H1 (cell line): ENCODE measurements at regions not wholly inside any gene's neighbourhood (a gene's known extent, or its start where the extent isn't known, plus 50 kb on each side); places are given as distances from the start of the nearest gene placed in this dataset.

Experiments
- CTCF ChIA-PET: fragments of 300-600 bp; sonication (Branson Sonifier 250); formaldehyde crosslinking; loops from one replicate; lab custom pipeline; 2021; ENCODE audit not compliant: partially characterized antibody; lab: Charles Lee
- POLR2A ChIA-PET: fragments of 300-600 bp; sonication (Branson Sonifier 250); formaldehyde crosslinking; loops from one replicate; lab custom pipeline; 2021; ENCODE audit warnings: inconsistent platforms; ENCODE audit not compliant: partially characterized antibody; lab: Charles Lee
- DNase-seq, 2 experiments: peaks; one replicate each; pipeline versions ENCODE4 v3.0.0 to v3.0.0-alpha.2; 2010 to 2022; ENCODE audit warnings: low spot score in 2 of 2, low read depth in 1 of 2, mixed read lengths in 1 of 2
- FAIRE-seq: peaks from 2 replicates; lab custom pipeline; 2011; peaks lifted over from hg19 to GRCh38; lab: Jason Lieb, UNC
- H2AFZ ChIP-seq: 2 replicates; pipeline ENCODE4 v1.8.1; 2012; ENCODE audit warnings: low read length, inconsistent platforms
- H2AK5ac ChIP-seq: 2 replicates; pipeline ENCODE4 v1.6.1; 2013; ENCODE audit warnings: low read depth, low read length
- H2BK120ac ChIP-seq: replicated peaks from 2 replicates; pipeline ENCODE3; 2013; ENCODE audit warnings: low read depth, low read length, inconsistent platforms
- H2BK12ac ChIP-seq: 2 replicates; pipeline ENCODE4 v1.6.1; 2013; ENCODE audit warnings: low read depth, low read length
- H2BK15ac ChIP-seq: 2 replicates; pipeline ENCODE4 v1.6.1; 2013; ENCODE audit warnings: low read length
- H2BK20ac ChIP-seq: 2 replicates; pipeline ENCODE4 v1.6.1; 2013; ENCODE audit warnings: low read length
- H2BK5ac ChIP-seq: 2 replicates; pipeline ENCODE4 v1.6.1; 2013; ENCODE audit warnings: low read depth, low read length
- H3K14ac ChIP-seq: 2 replicates; pipeline ENCODE4 v1.6.1; 2013; ENCODE audit warnings: inconsistent platforms; ENCODE audit not compliant: insufficient read length
- H3K18ac ChIP-seq: 2 replicates; pipeline ENCODE4 v1.6.1; 2013; ENCODE audit warnings: low read length; ENCODE audit errors: extremely low read depth
- H3K23ac ChIP-seq: 2 replicates; pipeline ENCODE4 v1.6.1; 2013; ENCODE audit warnings: inconsistent platforms; ENCODE audit not compliant: insufficient read length
- H3K23me2 ChIP-seq: 2 replicates; pipeline ENCODE4 v1.6.1; 2013; ENCODE audit warnings: low read depth, low read length
- H3K27ac ChIP-seq: 2 replicates; pipeline ENCODE4 v1.6.1; 2011; ENCODE audit warnings: low read depth, low read length, inconsistent platforms
- H3K27me3 ChIP-seq, 4 experiments: replicated peaks in 1 of 4; 1 replicate in 1 of 4; 2 replicates in 3 of 4; pipeline versions ENCODE4 v1.6.1 to v1.8.1; 2011 to 2013; ENCODE audit warnings: low read length in 3 of 4, mild to moderate bottlenecking in 3 of 4, inconsistent platforms in 2 of 4, mixed read lengths in 2 of 4, moderate library complexity in 1 of 4; ENCODE audit not compliant: control insufficient read depth in 3 of 4, insufficient read depth in 3 of 4; ENCODE audit errors: extremely low read depth in 1 of 4
- H3K36me3 ChIP-seq, 4 experiments: 2 replicates each; pipeline versions ENCODE4 v1.6.1 to v1.8.1; 2011 to 2013; ENCODE audit warnings: mild to moderate bottlenecking in 4 of 4, low read length in 3 of 4, moderate library complexity in 2 of 4, control low read depth in 1 of 4, inconsistent platforms in 1 of 4; ENCODE audit not compliant: insufficient read depth in 4 of 4, control insufficient read depth in 2 of 4
- H3K4ac ChIP-seq: replicated peaks from 2 replicates; pipeline ENCODE3; 2013; ENCODE audit warnings: low read length, low read depth, mixed read lengths, inconsistent platforms; ENCODE audit not compliant: insufficient read length
- H3K4me1 ChIP-seq, 4 experiments: replicated peaks in 1 of 4; 1 replicate in 1 of 4; 2 replicates in 3 of 4; pipeline versions ENCODE4 v1.6.1 to v1.8.1; 2011 to 2013; ENCODE audit warnings: low read length in 3 of 4, inconsistent platforms in 2 of 4, mixed read lengths in 1 of 4; ENCODE audit not compliant: insufficient read depth in 4 of 4, control insufficient read depth in 3 of 4
- H3K4me2 ChIP-seq, 2 experiments: 2 replicates each; pipeline versions ENCODE4 v1.6.1 to v1.8.1; 2011 to 2013; ENCODE audit warnings: low read depth in 2 of 2, low read length in 2 of 2, control low read depth in 1 of 2, inconsistent platforms in 1 of 2, mild to moderate bottlenecking in 1 of 2; ENCODE audit not compliant: insufficient read depth in 1 of 2
- H3K4me3 ChIP-seq, 4 experiments: fragments of 200-600, 300-600 bp in 1 of 4; sonication (generic), shearing (Covaris generic), sonication (Bioruptor Twin) in 1 of 4; 2 replicates each; pipeline versions ENCODE4 v1.5.1 to v1.8.1; 2011 to 2016; ENCODE audit warnings: low read length in 4 of 4, low read depth in 3 of 4, control low read depth in 2 of 4, inconsistent platforms in 2 of 4, mild to moderate bottlenecking in 2 of 4, mixed read lengths in 1 of 4, moderate library complexity in 1 of 4; ENCODE audit not compliant: insufficient read depth in 2 of 4; ENCODE audit errors: extremely low read depth in 1 of 4
- H3K56ac ChIP-seq: replicated peaks from 2 replicates; pipeline ENCODE3; 2013; ENCODE audit warnings: low read depth, mild to moderate bottlenecking, mixed read lengths, low read length, inconsistent platforms; ENCODE audit not compliant: insufficient read length
- H3K79me1 ChIP-seq: 2 replicates; pipeline ENCODE4 v1.6.1; 2013; ENCODE audit warnings: low read depth, low read length, control low read depth
- H3K79me2 ChIP-seq, 2 experiments: 2 replicates each; pipeline versions ENCODE4 v1.6.1 to v1.8.1; 2012 to 2013; ENCODE audit warnings: low read length in 2 of 2, mild to moderate bottlenecking in 2 of 2, inconsistent platforms in 1 of 2; ENCODE audit not compliant: insufficient read depth in 2 of 2, control insufficient read depth in 1 of 2
- H3K9ac ChIP-seq, 4 experiments: replicated peaks in 1 of 4; 1 replicate in 1 of 4; 2 replicates in 3 of 4; pipeline versions ENCODE4 v1.6.1 to v1.8.1; 2011 to 2013; ENCODE audit warnings: low read depth in 3 of 4, low read length in 3 of 4, control low read depth in 2 of 4, mild to moderate bottlenecking in 2 of 4, moderate library complexity in 2 of 4, inconsistent platforms in 1 of 4; ENCODE audit errors: extremely low read depth in 1 of 4
- H3K9me3 ChIP-seq, 2 experiments: 2 replicates each; pipeline versions ENCODE4 v1.6.1 to v1.8.1; 2012 to 2013; ENCODE audit warnings: mild to moderate bottlenecking in 2 of 2, moderate library complexity in 2 of 2, control low read depth in 1 of 2, inconsistent platforms in 1 of 2, low read depth in 1 of 2, low read length in 1 of 2, mixed read lengths in 1 of 2; ENCODE audit not compliant: insufficient read depth in 2 of 2
- H4K20me1 ChIP-seq, 2 experiments: replicated peaks in 1 of 2; 2 replicates each; pipeline versions ENCODE3 to v1.8.1; 2011 to 2013; ENCODE audit warnings: inconsistent platforms in 2 of 2, low read length in 2 of 2, mild to moderate bottlenecking in 1 of 2; ENCODE audit not compliant: insufficient read depth in 2 of 2, control insufficient read depth in 1 of 2
- H4K5ac ChIP-seq: 2 replicates; pipeline ENCODE4 v1.6.1; 2013; ENCODE audit warnings: low read length, low read depth, mixed read lengths, inconsistent platforms; ENCODE audit not compliant: insufficient read length
- H4K8ac ChIP-seq: 2 replicates; pipeline ENCODE4 v1.8.0; 2013; ENCODE audit warnings: mild to moderate bottlenecking, moderate library complexity, low read length, inconsistent platforms; ENCODE audit not compliant: insufficient read depth; ENCODE audit errors: extremely low read depth
- H4K91ac ChIP-seq: replicated peaks from 2 replicates; pipeline ENCODE3; 2013; ENCODE audit warnings: low read length, mixed read lengths, inconsistent platforms; ENCODE audit not compliant: insufficient read length
- CBX8 ChIP-seq: fragments of 300-800, 300-1000 bp; sonication (generic); IDR thresholded peaks from 2 replicates; pipeline ENCODE4 v1.7.1; 2016; ENCODE audit warnings: low read depth, low read length, borderline replicate concordance
- CREB1 ChIP-seq: IDR thresholded peaks from 2 replicates; pipeline ENCODE4 v1.6.1; 2012; ENCODE audit warnings: inconsistent platforms
- E2F6 ChIP-seq: IDR thresholded peaks from 2 replicates; pipeline ENCODE4 v1.6.1; 2012; ENCODE audit warnings: inconsistent platforms
- EGR1 ChIP-seq: IDR thresholded peaks from 2 replicates; pipeline ENCODE4 v1.6.1; 2011; ENCODE audit warnings: low read depth, low read length, borderline replicate concordance
- EP300 ChIP-seq, 2 experiments: IDR thresholded peaks; 1 replicate in 1 of 2; 2 replicates in 1 of 2; pipeline ENCODE4 v1.6.1; 2011 to 2012; ENCODE audit warnings: low read depth in 2 of 2, low read length in 2 of 2, mild to moderate bottlenecking in 2 of 2, borderline replicate concordance in 1 of 2, inconsistent platforms in 1 of 2, moderate library complexity in 1 of 2
- HDAC2 ChIP-seq, 2 experiments: fragments of 300-600 bp in 1 of 2; sonication (generic) in 1 of 2; IDR thresholded peaks; 2 replicates each; pipeline ENCODE4 v1.6.1; 2011 to 2012; ENCODE audit warnings: low read depth in 2 of 2, low read length in 2 of 2, mild to moderate bottlenecking in 2 of 2, moderate library complexity in 2 of 2, borderline replicate concordance in 1 of 2, inconsistent platforms in 1 of 2
- KDM5A ChIP-seq: fragments of 200-600 bp; IDR thresholded peaks from 2 replicates; pipeline ENCODE4 v1.7.1; 2012; ENCODE audit warnings: mild to moderate bottlenecking, low read length, inconsistent platforms, mixed read lengths
- MAFK ChIP-seq: IDR thresholded peaks from 2 replicates; pipeline ENCODE4 v1.6.1; 2012; ENCODE audit warnings: low read depth, mild to moderate bottlenecking, improper control_type of control experiment, low read length
- NRF1 ChIP-seq: IDR thresholded peaks from 2 replicates; pipeline ENCODE4 v1.6.1; 2011; ENCODE audit warnings: mild to moderate bottlenecking, low read depth, low read length, improper control_type of control experiment
- POLR2A ChIP-seq, 2 experiments: IDR thresholded peaks; 1 replicate in 1 of 2; 2 replicates in 1 of 2; pipeline ENCODE4 v1.6.1; 2011; ENCODE audit warnings: low read depth in 2 of 2, low read length in 2 of 2, mild to moderate bottlenecking in 2 of 2; ENCODE audit errors: control extremely low read depth in 1 of 2
- RXRA ChIP-seq: IDR thresholded peaks from 2 replicates; pipeline ENCODE4 v1.6.1; 2011; ENCODE audit warnings: low read depth, mild to moderate bottlenecking, low read length, moderate library complexity; ENCODE audit not compliant: insufficient read depth
- TCF12 ChIP-seq: IDR thresholded peaks from 2 replicates; pipeline ENCODE4 v1.6.1; 2011; ENCODE audit warnings: low read depth, mild to moderate bottlenecking, low read length
- USF2 ChIP-seq: IDR thresholded peaks from 2 replicates; pipeline ENCODE4 v1.6.1; 2011; ENCODE audit warnings: low read length, improper control_type of control experiment
- YY1 ChIP-seq: IDR thresholded peaks from 2 replicates; pipeline ENCODE4 v1.6.1; 2011; ENCODE audit warnings: low read depth, mild to moderate bottlenecking, low read length
- WGBS, 2 experiments: shearing (Covaris generic) in 1 of 2; methylation state at CpG; one replicate each; pipeline versions ENCODE4 v1.1.6 to v1.1.7; 2013 to 2015; ENCODE audit warnings: low lambda C conversion rate in 2 of 2, mixed read lengths in 2 of 2, inconsistent platforms in 1 of 2, low coverage in 1 of 2, missing lambda C conversion rate in 1 of 2; ENCODE audit not compliant: insufficient replicate concordance in 2 of 2, insufficient coverage in 1 of 2, insufficient read length in 1 of 2; ENCODE audit errors: extremely low coverage in 1 of 2, missing lambda C conversion rate in 1 of 2; 5-methylcytosine and 5-hydroxymethylcytosine counted together

GRCh38 chr2:177042311-177042710 lies 170.3 kb upstream of the HNRNPA3 start:
- H3K27ac ChIP-seq = no peak overlapping the region
- no peak overlapping the region for H2BK20ac ChIP-seq
- CTCF ChIA-PET = no interaction called here
- H3K4me1 ChIP-seq = no peaks in the 10 kb centered on the region
- no peak overlapping the region for H3K56ac ChIP-seq
- H4K5ac ChIP-seq = no peak overlapping the region
- no peaks in the 10 kb centered on the region for H3K79me2 ChIP-seq
- H4K91ac ChIP-seq = no peak overlapping the region
- no peaks in the 10 kb centered on the region for H3K23me2 ChIP-seq
- no peak overlapping the region for H3K4me3 ChIP-seq
- no peak overlapping the region for H3K23ac ChIP-seq
- no peaks in the 10 kb centered on the region for H4K20me1 ChIP-seq
- no peak overlapping the region for H3K4ac ChIP-seq
- H2AK5ac ChIP-seq = no peak overlapping the region
- no peak overlapping the region for H3K18ac ChIP-seq
- no peaks in the 10 kb centered on the region for H3K9me3 ChIP-seq
- H3K14ac ChIP-seq = no peak overlapping the region
- H3K79me1 ChIP-seq = no peaks in the 10 kb centered on the region
- no peak overlapping the region for H2BK12ac ChIP-seq
- H3K9ac ChIP-seq = no peak overlapping the region
- H4K8ac ChIP-seq = no peak overlapping the region
- H2BK5ac ChIP-seq = no peak overlapping the region
- no peak for FAIRE-seq
- no peak overlapping the region for H2BK120ac ChIP-seq
- H3K36me3 ChIP-seq = no peaks in the 10 kb centered on the region
- TF ChIP-seq EP300 (IDR thresholded peaks at IDR 0.05; ENCODE audit: borderline replicate concordance in 1 of 2, low read depth in 2 of 2, low read length in 2 of 2) = no peak
- no peak for TF ChIP-seq RXRA
- TF ChIP-seq MAFK = no peak
- no peak for TF ChIP-seq KDM5A
- no peak for TF ChIP-seq TCF12
- no peak for TF ChIP-seq CREB1
- TF ChIP-seq YY1 = no peak
- no peak for TF ChIP-seq NRF1
- no peak for TF ChIP-seq POLR2A (IDR thresholded peaks at IDR 0.05; ENCODE audit: control extremely low read depth in 1 of 2, low read depth in 2 of 2, low read length in 2 of 2)
- TF ChIP-seq EGR1 = no peak
- no peak for TF ChIP-seq USF2
- TF ChIP-seq HDAC2 (IDR thresholded peaks at IDR 0.05; ENCODE audit: borderline replicate concordance in 1 of 2, low read depth in 2 of 2, low read length in 2 of 2) = no peak
- no peak for TF ChIP-seq CBX8
- no peak for TF ChIP-seq E2F6
- WGBS, 2 experiments = 86% methylated on average over 3 of the region's 3 CpGs; no CpG with 5 or more reads in 1 of the 2 experiments
- H3K4me2 ChIP-seq = no peak overlapping the region
- no peak overlapping the region for H2BK15ac ChIP-seq
- no peaks in the 10 kb centered on the region for H3K27me3 ChIP-seq
- H2AFZ ChIP-seq = no peak overlapping the region
- no peak for DNase-seq
- POLR2A ChIA-PET = no interaction called here
